Neural cell (in vitro differentiated cells): ENCODE measurements at regions not wholly inside any gene's neighbourhood (a gene's known extent, or its start where the extent isn't known, plus 50 kb on each side); places are given as distances from the start of the nearest gene placed in this dataset.

Experiments
- H2AFZ ChIP-seq: fragments of 200-600, 300-800 bp; sonication (generic), shearing (Covaris generic); 2 replicates; pipeline ENCODE4 v1.6.0; 2014; ENCODE audit warnings: low read depth, mild to moderate bottlenecking, antibody characterized with exemption, low read length, moderate library complexity
- H3F3A ChIP-seq: fragments of 200-600 bp; shearing (Covaris generic); 2 replicates; pipeline ENCODE4 v1.6.1; 2016; ENCODE audit warnings: mild to moderate bottlenecking, moderate library complexity, mixed read lengths, antibody characterized with exemption, low read length; ENCODE audit not compliant: insufficient read depth, poor library complexity, severe bottlenecking
- H3K27ac ChIP-seq: fragments of 200-600, 300-800 bp; sonication (generic), shearing (Covaris generic); 2 replicates; pipeline ENCODE4 v1.5.1; 2014; ENCODE audit warnings: mild to moderate bottlenecking, low read length, moderate library complexity
- H3K27me3 ChIP-seq: fragments of 300-800, 200-600 bp; sonication (generic), shearing (Covaris generic); 2 replicates; pipeline ENCODE4 v1.6.0; 2014; ENCODE audit warnings: mild to moderate bottlenecking, low read depth, low read length, moderate library complexity; ENCODE audit not compliant: insufficient read depth
- H3K36me3 ChIP-seq: fragments of 300-800, 200-600 bp; sonication (generic), shearing (Covaris generic); 2 replicates; pipeline ENCODE4 v1.5.1; 2014; ENCODE audit warnings: mild to moderate bottlenecking, antibody characterized with exemption, low read length, moderate library complexity; ENCODE audit not compliant: insufficient read depth
- H3K4me2 ChIP-seq: fragments of 300-800, 200-600 bp; sonication (generic), shearing (Covaris generic); 2 replicates; pipeline ENCODE4 v1.6.0; 2014; ENCODE audit warnings: mild to moderate bottlenecking, low read length
- H3K4me3 ChIP-seq: fragments of 300-800, 200-600 bp; sonication (generic), shearing (Covaris generic); 2 replicates; pipeline ENCODE4 v1.5.1; 2014; ENCODE audit warnings: mild to moderate bottlenecking, low read length, moderate library complexity
- H3K79me2 ChIP-seq: fragments of 200-600 bp; shearing (Covaris generic); replicated peaks from 2 replicates; pipeline ENCODE4 v1.6.0; 2014; ENCODE audit warnings: mild to moderate bottlenecking, low read length, moderate library complexity; ENCODE audit not compliant: insufficient read depth
- H3K9ac ChIP-seq: fragments of 300-800, 200-600 bp; sonication (generic), shearing (Covaris generic); 2 replicates; pipeline ENCODE4 v1.6.1; 2016; ENCODE audit warnings: mild to moderate bottlenecking, low read length, mixed read lengths
- H3K9me2 ChIP-seq: fragments of 200-600 bp; shearing (Covaris generic); 2 replicates; pipeline ENCODE4 v1.6.1; 2016; ENCODE audit warnings: mild to moderate bottlenecking, low read length, mixed read lengths; ENCODE audit not compliant: insufficient read depth
- H3K9me3 ChIP-seq: fragments of 200-600, 300-800 bp; sonication (generic), shearing (Covaris generic); 2 replicates; pipeline ENCODE4 v1.6.1; 2016; ENCODE audit warnings: mild to moderate bottlenecking, mixed run types, low read length, moderate library complexity, mixed read lengths
- H4K20me1 ChIP-seq: fragments of 200-600 bp; shearing (Covaris generic); 2 replicates; pipeline ENCODE4 v1.6.1; 2016; ENCODE audit warnings: mild to moderate bottlenecking, mixed run types; ENCODE audit not compliant: insufficient read depth
- EP300 ChIP-seq: fragments of 450-650 bp; conservative IDR thresholded peaks from 2 replicates; pipeline ENCODE4 v1.6.1; 2014; ENCODE audit warnings: antibody characterized with exemption, mild to moderate bottlenecking, moderate library complexity; ENCODE audit not compliant: poor library complexity, severe bottlenecking
- EZH2 ChIP-seq: fragments of 200-600, 300-800 bp; shearing (Covaris generic), sonication (generic); IDR thresholded peaks from 2 replicates; pipeline ENCODE4 v1.6.1; 2014; ENCODE audit warnings: antibody characterized with exemption, low read length, borderline replicate concordance, mild to moderate bottlenecking; ENCODE audit not compliant: insufficient read depth, poor library complexity, severe bottlenecking
- MXI1 ChIP-seq: fragments of 450-650 bp; conservative IDR thresholded peaks from 2 replicates; pipeline ENCODE4 v1.6.1; 2014; ENCODE audit warnings: antibody characterized with exemption, mild to moderate bottlenecking; ENCODE audit not compliant: poor library complexity, severe bottlenecking
- POLR2AphosphoS5 ChIP-seq: IDR thresholded peaks from 2 replicates; pipeline ENCODE4 v1.6.1; 2012
- RAD21 ChIP-seq: fragments of 450-650 bp; conservative IDR thresholded peaks from 2 replicates; pipeline ENCODE4 v1.6.1; 2014; ENCODE audit warnings: antibody characterized with exemption, mild to moderate bottlenecking, moderate library complexity
- SMC3 ChIP-seq: fragments of 450-650 bp; conservative IDR thresholded peaks from 2 replicates; pipeline ENCODE4 v1.6.1; 2014; ENCODE audit warnings: antibody characterized with exemption, mild to moderate bottlenecking, moderate library complexity; ENCODE audit not compliant: poor library complexity
- TAF1 ChIP-seq: IDR thresholded peaks from 2 replicates; pipeline ENCODE4 v1.6.1; 2012; ENCODE audit warnings: low read depth
- TF ChIP-seq, protein P1 (sequence below): IDR thresholded peaks from 2 replicates; pipeline ENCODE4 v1.6.1; 2012; ENCODE audit warnings: borderline replicate concordance
- TF ChIP-seq, protein P2 (sequence below): fragments of 450-650 bp; IDR thresholded peaks from 2 replicates; pipeline ENCODE4 v1.5.1; 2014; ENCODE audit warnings: antibody characterized with exemption, mild to moderate bottlenecking, moderate library complexity; ENCODE audit not compliant: poor library complexity, severe bottlenecking

- no peak overlapping the region for H3K4me3 ChIP-seq
- no peaks in the 10 kb centered on the region for H3K79me2 ChIP-seq
- H3F3A ChIP-seq, result no peaks in the 10 kb centered on the region
- H4K20me1 ChIP-seq, result no peaks in the 10 kb centered on the region
- no peak overlapping the region for H3K9ac ChIP-seq
- H2AFZ ChIP-seq, result no peak overlapping the region
- no peak overlapping the region for H3K27ac ChIP-seq
- no peaks in the 10 kb centered on the region for H3K9me3 ChIP-seq
- peaks cover 20% of the 10 kb centered on the region for H3K36me3 ChIP-seq
- no peaks in the 10 kb centered on the region for H3K9me2 ChIP-seq
- TF ChIP-seq, protein P1, sequence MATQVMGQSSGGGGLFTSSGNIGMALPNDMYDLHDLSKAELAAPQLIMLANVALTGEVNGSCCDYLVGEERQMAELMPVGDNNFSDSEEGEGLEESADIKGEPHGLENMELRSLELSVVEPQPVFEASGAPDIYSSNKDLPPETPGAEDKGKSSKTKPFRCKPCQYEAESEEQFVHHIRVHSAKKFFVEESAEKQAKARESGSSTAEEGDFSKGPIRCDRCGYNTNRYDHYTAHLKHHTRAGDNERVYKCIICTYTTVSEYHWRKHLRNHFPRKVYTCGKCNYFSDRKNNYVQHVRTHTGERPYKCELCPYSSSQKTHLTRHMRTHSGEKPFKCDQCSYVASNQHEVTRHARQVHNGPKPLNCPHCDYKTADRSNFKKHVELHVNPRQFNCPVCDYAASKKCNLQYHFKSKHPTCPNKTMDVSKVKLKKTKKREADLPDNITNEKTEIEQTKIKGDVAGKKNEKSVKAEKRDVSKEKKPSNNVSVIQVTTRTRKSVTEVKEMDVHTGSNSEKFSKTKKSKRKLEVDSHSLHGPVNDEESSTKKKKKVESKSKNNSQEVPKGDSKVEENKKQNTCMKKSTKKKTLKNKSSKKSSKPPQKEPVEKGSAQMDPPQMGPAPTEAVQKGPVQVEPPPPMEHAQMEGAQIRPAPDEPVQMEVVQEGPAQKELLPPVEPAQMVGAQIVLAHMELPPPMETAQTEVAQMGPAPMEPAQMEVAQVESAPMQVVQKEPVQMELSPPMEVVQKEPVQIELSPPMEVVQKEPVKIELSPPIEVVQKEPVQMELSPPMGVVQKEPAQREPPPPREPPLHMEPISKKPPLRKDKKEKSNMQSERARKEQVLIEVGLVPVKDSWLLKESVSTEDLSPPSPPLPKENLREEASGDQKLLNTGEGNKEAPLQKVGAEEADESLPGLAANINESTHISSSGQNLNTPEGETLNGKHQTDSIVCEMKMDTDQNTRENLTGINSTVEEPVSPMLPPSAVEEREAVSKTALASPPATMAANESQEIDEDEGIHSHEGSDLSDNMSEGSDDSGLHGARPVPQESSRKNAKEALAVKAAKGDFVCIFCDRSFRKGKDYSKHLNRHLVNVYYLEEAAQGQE, result no peak
- no peak for TF ChIP-seq TAF1
- TF ChIP-seq MXI1, result no peak
- TF ChIP-seq SMC3, result no peak
- no peak for TF ChIP-seq RAD21
- no peak for TF ChIP-seq EZH2
- TF ChIP-seq EP300, result no peak
- no peak for TF ChIP-seq POLR2AphosphoS5
- TF ChIP-seq, protein P2, sequence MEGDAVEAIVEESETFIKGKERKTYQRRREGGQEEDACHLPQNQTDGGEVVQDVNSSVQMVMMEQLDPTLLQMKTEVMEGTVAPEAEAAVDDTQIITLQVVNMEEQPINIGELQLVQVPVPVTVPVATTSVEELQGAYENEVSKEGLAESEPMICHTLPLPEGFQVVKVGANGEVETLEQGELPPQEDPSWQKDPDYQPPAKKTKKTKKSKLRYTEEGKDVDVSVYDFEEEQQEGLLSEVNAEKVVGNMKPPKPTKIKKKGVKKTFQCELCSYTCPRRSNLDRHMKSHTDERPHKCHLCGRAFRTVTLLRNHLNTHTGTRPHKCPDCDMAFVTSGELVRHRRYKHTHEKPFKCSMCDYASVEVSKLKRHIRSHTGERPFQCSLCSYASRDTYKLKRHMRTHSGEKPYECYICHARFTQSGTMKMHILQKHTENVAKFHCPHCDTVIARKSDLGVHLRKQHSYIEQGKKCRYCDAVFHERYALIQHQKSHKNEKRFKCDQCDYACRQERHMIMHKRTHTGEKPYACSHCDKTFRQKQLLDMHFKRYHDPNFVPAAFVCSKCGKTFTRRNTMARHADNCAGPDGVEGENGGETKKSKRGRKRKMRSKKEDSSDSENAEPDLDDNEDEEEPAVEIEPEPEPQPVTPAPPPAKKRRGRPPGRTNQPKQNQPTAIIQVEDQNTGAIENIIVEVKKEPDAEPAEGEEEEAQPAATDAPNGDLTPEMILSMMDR, result no peak
- no peaks in the 10 kb centered on the region for H3K27me3 ChIP-seq
- H3K4me2 ChIP-seq, result no peak overlapping the region
Measured at GRCh38 chr11:33564856-33565453, 135.7 kb downstream of the C11orf91 start.

DNA sequence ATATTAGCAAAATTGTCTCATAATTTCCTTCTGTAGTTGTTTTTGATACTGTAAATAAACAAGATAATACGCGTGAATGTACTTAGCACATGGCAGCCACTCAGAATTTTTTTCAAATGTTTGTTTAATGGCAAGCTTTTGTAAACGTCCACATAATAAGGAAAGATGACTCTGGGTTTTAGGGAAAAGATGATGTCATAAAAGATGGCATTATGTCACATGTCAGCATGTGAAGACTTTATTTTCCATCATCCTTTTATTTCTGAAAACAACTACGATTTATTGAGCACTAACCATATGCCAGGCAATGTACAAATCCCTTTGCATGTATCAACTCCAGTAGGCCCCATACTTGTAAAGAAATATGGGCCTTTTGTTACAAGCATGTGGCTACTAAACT is 139.9 kb downstream of the C11orf91 start:
- H3K9me2 ChIP-seq, result no peaks in the 10 kb centered on the region
- no peak overlapping the region for H2AFZ ChIP-seq
- H3K27me3 ChIP-seq, result no peaks in the 10 kb centered on the region
- no peaks in the 10 kb centered on the region for H4K20me1 ChIP-seq
- no peak for TF ChIP-seq EP300
- TF ChIP-seq, protein P2, result no peak
- no peak for TF ChIP-seq RAD21
- no peak for TF ChIP-seq MXI1
- TF ChIP-seq TAF1, result no peak
- no peak for TF ChIP-seq POLR2AphosphoS5
- TF ChIP-seq, protein P1, result no peak
- no peak overlapping the region for H3K27ac ChIP-seq
- no peaks in the 10 kb centered on the region for H3K9me3 ChIP-seq
- peaks cover 20% of the 10 kb centered on the region for H3K36me3 ChIP-seq
- H3K4me3 ChIP-seq, result no peak overlapping the region
- H3K9ac ChIP-seq, result no peak overlapping the region
- no peaks in the 10 kb centered on the region for H3K79me2 ChIP-seq
- H3K4me2 ChIP-seq, result no peak overlapping the region
- no peaks in the 10 kb centered on the region for H3F3A ChIP-seq
